HL-60/S4 (cell line): ENCODE measurements at regions not wholly inside any gene's neighbourhood (a gene's known extent, or its start where the extent isn't known, plus 50 kb on each side); places are given as distances from the start of the nearest gene placed in this dataset.

ENCODE experiments used
- in situ Hi-C: fragments of 300-500 bp; cut with MboI; formaldehyde crosslinking; loops from 2 replicates; pipeline ENCODE4 v1.14.3; 2022; ENCODE audit warnings: low sequenced_read_pairs

GRCh38 chr2:181239201-181239799 is 217.9 kb upstream of the ITGA4 start:
- in situ Hi-C loops = no loop called here

GRCh38 chr2:181240844-181241243 is 216.3 kb upstream of the ITGA4 start:
- in situ Hi-C loops = no loop called here

- in situ Hi-C loops = no loop called here
These were observed 215.8 kb upstream of the ITGA4 start for GRCh38 chr2:181241366-181241765.

- in situ Hi-C loops = no loop called here
These were observed 215.4 kb upstream of the ITGA4 start for GRCh38 chr2:181241797-181242196.

GRCh38 chr2:181242262-181242661 is 214.9 kb upstream of the ITGA4 start:
- in situ Hi-C loops = no loop called here

- in situ Hi-C loops = no loop called here
These were observed 213.9 kb upstream of the ITGA4 start for GRCh38 chr2:181243319-181243718.

- in situ Hi-C loops = no loop called here
These were observed 206.5 kb upstream of the ITGA4 start for GRCh38 chr2:181250691-181251090.

- in situ Hi-C loops = no loop called here
These were observed 204.7 kb upstream of the ITGA4 start for GRCh38 chr2:181252262-181253148.

GRCh38 chr2:181253438-181253837 is 203.7 kb upstream of the ITGA4 start:
- in situ Hi-C loops = no loop called here

- in situ Hi-C loops = no loop called here
These were observed 201.5 kb upstream of the ITGA4 start for GRCh38 chr2:181255651-181256050.

GRCh38 chr2:181258720-181259119 is 198.5 kb upstream of the ITGA4 start:
- in situ Hi-C loops = no loop called here

- in situ Hi-C loops = no loop called here
These were observed 194.4 kb upstream of the ITGA4 start for GRCh38 chr2:181262782-181263181.

- in situ Hi-C loops = no loop called here
These were observed 193.2 kb upstream of the ITGA4 start for GRCh38 chr2:181264001-181264400.

- in situ Hi-C loops = no loop called here
These were observed 192.7 kb upstream of the ITGA4 start for GRCh38 chr2:181264441-181264840.

GRCh38 chr2:181266614-181267013 is 190.6 kb upstream of the ITGA4 start:
- in situ Hi-C loops = no loop called here

- in situ Hi-C loops = no loop called here
These were observed 188.9 kb upstream of the ITGA4 start for GRCh38 chr2:181268174-181268867.

- in situ Hi-C loops = no loop called here
These were observed 183.2 kb upstream of the ITGA4 start for GRCh38 chr2:181273986-181274385.

GRCh38 chr2:181275643-181276070 is 181.5 kb upstream of the ITGA4 start:
- in situ Hi-C loops = loop anchor here (25.0 kb wide), 1 partner anchor 163 kb away; no protein-coding TSS in a partner anchor

- in situ Hi-C loops = loop anchor here (25.0 kb wide), 1 partner anchor 169 kb away; no protein-coding TSS in a partner anchor
These were observed 175.9 kb upstream of the ITGA4 start for GRCh38 chr2:181281206-181281832.

GRCh38 chr2:181285116-181285515 is 172.1 kb upstream of the ITGA4 start:
- in situ Hi-C loops = loop anchor here (25.0 kb wide), 1 partner anchor 173 kb away; no protein-coding TSS in a partner anchor

GRCh38 chr2:181289698-181290097 is 167.5 kb upstream of the ITGA4 start:
- in situ Hi-C loops = loop anchor here (25.0 kb wide), 1 partner anchor 177 kb away; no protein-coding TSS in a partner anchor
